ENCODE measurements at regions not wholly inside any gene's neighbourhood (a gene's known extent, or its start where the extent isn't known, plus 50 kb on each side); places are given as distances from the start of the nearest gene placed in this dataset.

- CTCF ChIA-PET: interaction anchor here (1.0 to 2.6 kb wide), 11 partner anchors 8 to 372 kb away, joined by 3 to 15 read pairs (median 8); no protein-coding TSS in a partner anchor
- POLR2A ChIA-PET: no interaction called here
- DNase-seq (ENCODE audit: extremely low spot score): no peak
- TF ChIP-seq CTCF (IDR thresholded peaks at IDR 0.05; ENCODE audit: control extremely low read depth, extremely low read depth, low read depth, missing control alignments): no peak
Observed at GRCh38 chr2:41413813-41414485, 633.9 kb upstream of the PKDCC start.

- POLR2A ChIA-PET: no interaction called here
- DNase-seq (ENCODE audit: extremely low spot score): peak; percentile 14
- CTCF ChIA-PET: interaction anchor here (0.6 to 2.6 kb wide), 10 partner anchors 10 to 371 kb away, joined by 3 to 15 read pairs (median 6); no protein-coding TSS in a partner anchor
Observed at GRCh38 chr2:41414486-41415230, 633.2 kb upstream of the PKDCC start.

GRCh38 chr2:41417511-41417910 is 630.3 kb upstream of the PKDCC start:
- CTCF ChIA-PET: no interaction called here
- no peak for TF ChIP-seq CTCF (IDR thresholded peaks at IDR 0.05; ENCODE audit: control extremely low read depth, extremely low read depth, low read depth, missing control alignments)
- no peak for DNase-seq (ENCODE audit: extremely low spot score)
- POLR2A ChIA-PET: no interaction called here

More at GRCh38 chr2:41414486-41415230, 633.2 kb upstream of the PKDCC start:
- peak; percentile 46 for TF ChIP-seq CTCF (IDR thresholded peaks at IDR 0.05; ENCODE audit: control extremely low read depth, extremely low read depth, low read depth, missing control alignments)

- CTCF ChIA-PET: no interaction called here
Observed at GRCh38 chr2:41420219-41420618, 627.6 kb upstream of the PKDCC start.

GRCh38 chr2:41420872-41421271 is 626.9 kb upstream of the PKDCC start:
- no peak for TF ChIP-seq CTCF (IDR thresholded peaks at IDR 0.05; ENCODE audit: control extremely low read depth, extremely low read depth, low read depth, missing control alignments)
- DNase-seq (ENCODE audit: extremely low spot score): no peak
- ChIA-PET CTCF (no interaction called here), POLR2A (no interaction called here)

More at GRCh38 chr2:41420219-41420618, 627.6 kb upstream of the PKDCC start:
- DNase-seq (ENCODE audit: extremely low spot score): no peak
- TF ChIP-seq CTCF (IDR thresholded peaks at IDR 0.05; ENCODE audit: control extremely low read depth, extremely low read depth, low read depth, missing control alignments): no peak
- POLR2A ChIA-PET: no interaction called here

- DNase-seq (ENCODE audit: extremely low spot score): no peak
- CTCF ChIA-PET: interaction anchor here (1.3 kb wide), 1 partner anchor 13 kb away, joined by 3 read pairs; no protein-coding TSS in a partner anchor
- no peak for TF ChIP-seq CTCF (IDR thresholded peaks at IDR 0.05; ENCODE audit: control extremely low read depth, extremely low read depth, low read depth, missing control alignments)
- POLR2A ChIA-PET: no interaction called here
Observed at GRCh38 chr2:41431756-41432155, 616.1 kb upstream of the PKDCC start.

Measured in GM10248 (cell line).